ENCODE measurements at regions not wholly inside any gene's neighbourhood (a gene's known extent, or its start where the extent isn't known, plus 50 kb on each side); places are given as distances from the start of the nearest gene placed in this dataset.
"Not testable (repeated sequence)": the region's sequence is repeated elsewhere in the genome, so short reads cannot be mapped to it uniquely, and the experiment has no call there.

DNA sequence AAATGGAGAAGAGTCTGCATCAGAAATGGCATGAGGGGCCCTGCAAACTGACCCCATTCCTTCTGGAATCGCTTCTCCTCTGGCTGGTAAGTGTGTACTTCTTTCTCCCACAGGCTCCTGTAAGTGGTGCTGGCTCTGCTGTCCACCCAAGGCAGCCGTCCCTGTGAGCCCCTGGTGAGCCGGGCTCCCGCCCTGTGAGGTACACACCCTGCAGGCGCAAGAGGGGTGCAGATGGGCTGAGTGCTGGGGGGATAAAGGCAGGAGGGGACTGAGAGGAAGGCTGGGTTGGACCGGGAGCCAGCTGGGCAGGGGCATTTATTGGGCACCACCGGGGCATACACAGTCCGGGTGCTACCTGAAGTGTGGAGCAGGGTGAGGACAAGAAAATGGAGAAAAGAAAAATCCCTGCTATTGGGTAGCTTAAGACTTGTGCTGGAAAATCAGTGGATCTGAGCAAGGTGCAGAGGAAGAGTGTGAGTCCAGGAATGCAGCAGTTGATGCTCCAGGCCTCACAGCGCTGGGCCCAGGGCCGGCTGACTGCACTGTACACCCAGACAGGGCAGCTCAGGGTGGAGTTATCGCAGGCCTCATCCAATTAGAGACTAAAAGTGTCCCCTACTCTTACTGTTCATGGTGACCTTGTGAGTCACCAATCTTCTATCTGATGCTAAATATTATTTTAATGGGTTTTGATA, 455.1 kb upstream of the B3GAT1 start:
- H3K36me3 Mint-ChIP-seq, result no peaks in the 10 kb centered on the region
- peaks cover 4% of the 10 kb centered on the region for H3K4me1 Mint-ChIP-seq
- H3K27me3 Mint-ChIP-seq, result peaks cover 3% of the 10 kb centered on the region
- no peak overlapping the region for H3K4me3 Mint-ChIP-seq
- no peaks in the 10 kb centered on the region for H3K9me3 Mint-ChIP-seq
- no peak overlapping the region for H3K27ac Mint-ChIP-seq

DNA sequence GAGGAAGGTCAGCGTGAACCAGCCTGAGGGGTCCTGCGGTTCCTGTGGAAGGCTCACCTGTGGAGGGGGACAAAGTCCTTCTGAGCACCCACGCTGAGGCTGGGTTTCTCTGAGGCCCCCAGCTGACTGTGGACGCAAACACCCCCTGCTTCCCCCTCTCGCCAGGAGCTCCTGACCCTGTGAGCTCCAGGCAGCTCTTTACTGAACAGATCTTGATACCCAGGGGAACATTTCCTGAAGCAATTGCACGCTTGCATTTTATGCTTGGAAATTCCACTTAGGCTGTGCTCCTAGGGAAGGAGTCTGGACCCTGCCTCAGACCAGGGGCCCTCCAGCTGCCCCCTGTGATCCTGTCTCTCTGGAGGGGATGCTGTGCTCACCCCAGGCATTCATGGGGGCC, 454.2 kb upstream of the B3GAT1 start:
- peaks cover 3% of the 10 kb centered on the region for H3K27me3 Mint-ChIP-seq
- no peaks in the 10 kb centered on the region for H3K9me3 Mint-ChIP-seq
- H3K4me3 Mint-ChIP-seq, result no peak overlapping the region
- H3K4me1 Mint-ChIP-seq, result peaks cover 4% of the 10 kb centered on the region
- no peaks in the 10 kb centered on the region for H3K36me3 Mint-ChIP-seq
- no peak overlapping the region for H3K27ac Mint-ChIP-seq

DNA sequence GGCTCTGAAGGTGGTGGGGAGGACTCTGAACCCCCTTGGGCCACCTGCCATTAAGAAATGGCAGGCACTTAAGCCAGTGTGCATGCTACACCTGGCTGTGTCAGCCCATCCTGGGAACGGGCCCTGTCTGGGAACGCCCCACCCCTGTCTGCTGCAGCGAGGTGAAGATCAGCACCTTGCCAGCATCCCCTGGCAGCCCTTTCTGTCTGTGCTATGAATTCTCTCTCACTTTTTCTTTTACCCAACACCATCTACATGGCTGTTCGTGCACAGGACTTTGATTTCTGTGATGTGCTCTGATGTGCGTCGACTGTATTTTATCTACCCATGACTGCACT, 452.9 kb upstream of the B3GAT1 start:
- Mint-ChIP-seq H3K4me3 (no peak overlapping the region), H3K36me3 (no peaks in the 10 kb centered on the region), H3K27me3 (peaks cover 3% of the 10 kb centered on the region), H3K4me1 (peaks cover 4% of the 10 kb centered on the region), H3K27ac (no peak overlapping the region), H3K9me3 (no peaks in the 10 kb centered on the region)

DNA sequence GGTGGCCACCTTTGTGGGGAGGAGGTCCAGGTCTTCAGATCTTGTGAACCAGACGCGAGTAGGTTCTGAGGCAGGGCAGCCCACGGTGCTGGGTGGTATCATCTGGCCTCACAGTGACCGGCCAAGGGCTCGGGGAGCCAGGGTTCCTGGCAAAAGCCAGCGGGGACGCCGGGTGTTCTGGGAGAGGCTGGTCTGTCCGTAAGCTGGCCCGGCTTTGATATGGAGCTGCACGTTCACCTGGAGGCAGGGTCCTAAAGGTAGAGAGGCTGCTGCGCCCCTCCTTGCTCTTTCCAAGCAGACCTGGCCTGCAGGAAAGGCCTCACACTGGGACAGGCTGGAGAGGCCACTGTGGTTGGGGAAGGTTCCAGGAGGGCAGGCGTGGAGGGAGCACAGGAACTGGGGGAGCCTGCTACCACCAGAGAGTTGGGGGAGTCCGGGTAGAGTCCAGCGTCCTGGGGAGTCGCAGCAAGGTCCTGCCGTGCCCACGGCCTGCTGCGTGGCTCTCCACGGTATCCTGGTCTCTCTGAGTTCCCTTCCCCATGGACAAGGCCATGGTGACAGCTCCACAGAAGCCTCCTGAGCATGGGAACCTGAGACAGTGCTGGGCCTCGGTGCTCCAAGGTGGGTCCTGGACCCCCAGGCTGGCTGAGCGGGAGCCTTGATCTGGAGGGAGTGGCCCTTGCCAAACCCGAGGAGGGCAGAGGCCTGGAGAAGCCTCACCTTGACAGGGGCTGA, 452.4 kb upstream of the B3GAT1 start:
- H3K36me3 Mint-ChIP-seq, result no peaks in the 10 kb centered on the region
- H3K9me3 Mint-ChIP-seq, result no peaks in the 10 kb centered on the region
- H3K27me3 Mint-ChIP-seq, result peaks cover 3% of the 10 kb centered on the region
- H3K4me1 Mint-ChIP-seq, result peaks cover 4% of the 10 kb centered on the region
- no peak overlapping the region for H3K27ac Mint-ChIP-seq
- H3K4me3 Mint-ChIP-seq, result no peak overlapping the region

DNA sequence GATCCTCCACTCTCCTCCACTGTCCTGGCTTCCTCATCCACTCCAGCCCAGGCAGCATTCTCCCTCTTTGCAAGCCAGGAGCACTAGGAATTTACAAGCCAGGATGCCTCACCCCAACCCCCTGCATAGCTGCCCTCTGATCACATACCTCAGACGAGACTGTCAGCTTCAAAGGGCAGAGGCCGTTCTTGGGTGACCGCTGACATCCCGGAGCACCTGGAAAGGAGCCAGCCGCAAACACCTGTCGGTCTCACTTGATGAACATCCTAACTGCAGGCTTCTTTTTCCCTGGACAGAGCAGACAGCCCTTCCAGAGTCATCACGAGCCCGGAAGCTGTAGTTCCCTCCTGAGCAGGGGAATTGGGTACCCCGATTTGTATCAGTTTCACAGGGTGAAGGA, 451.3 kb upstream of the B3GAT1 start:
- Mint-ChIP-seq H3K9me3 (no peaks in the 10 kb centered on the region), H3K4me1 (peaks cover 4% of the 10 kb centered on the region), H3K36me3 (no peaks in the 10 kb centered on the region), H3K27ac (no peak overlapping the region), H3K4me3 (no peak overlapping the region), H3K27me3 (peaks cover 3% of the 10 kb centered on the region)

DNA sequence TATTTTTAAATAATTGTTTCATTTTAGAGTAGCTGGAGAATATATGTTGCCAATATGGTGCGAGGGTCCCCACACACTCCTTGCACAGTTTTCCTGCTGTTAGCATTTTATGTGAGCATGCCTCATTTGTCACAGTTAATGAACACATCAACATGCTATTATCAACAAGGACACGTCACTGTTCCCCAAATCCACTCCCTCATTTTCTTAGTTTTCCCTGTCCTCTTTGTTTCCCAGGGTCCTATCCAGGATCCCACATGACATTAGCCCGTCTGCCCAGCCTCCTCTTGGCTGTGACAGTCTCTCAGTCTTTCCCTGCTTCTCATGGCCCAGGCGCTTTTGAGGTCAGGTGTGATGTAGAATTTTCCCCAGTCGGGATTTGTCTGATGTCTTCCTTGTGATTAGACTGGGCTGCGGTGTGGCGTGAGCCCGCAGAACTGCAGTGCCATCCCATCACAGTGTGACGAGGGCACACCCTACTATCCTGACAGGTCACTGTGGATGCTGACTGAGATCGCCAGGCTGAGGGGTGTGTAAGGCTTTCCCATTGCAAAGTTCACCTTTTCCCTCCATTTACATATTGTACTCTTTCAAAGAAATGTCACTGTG, 450.6 kb upstream of the B3GAT1 start:
- Mint-ChIP-seq H3K9me3 (no peaks in the 10 kb centered on the region), H3K4me1 (no peaks in the 10 kb centered on the region), H3K27ac (no peak overlapping the region), H3K36me3 (no peaks in the 10 kb centered on the region), H3K4me3 (no peak overlapping the region), H3K27me3 (no peaks in the 10 kb centered on the region)

DNA sequence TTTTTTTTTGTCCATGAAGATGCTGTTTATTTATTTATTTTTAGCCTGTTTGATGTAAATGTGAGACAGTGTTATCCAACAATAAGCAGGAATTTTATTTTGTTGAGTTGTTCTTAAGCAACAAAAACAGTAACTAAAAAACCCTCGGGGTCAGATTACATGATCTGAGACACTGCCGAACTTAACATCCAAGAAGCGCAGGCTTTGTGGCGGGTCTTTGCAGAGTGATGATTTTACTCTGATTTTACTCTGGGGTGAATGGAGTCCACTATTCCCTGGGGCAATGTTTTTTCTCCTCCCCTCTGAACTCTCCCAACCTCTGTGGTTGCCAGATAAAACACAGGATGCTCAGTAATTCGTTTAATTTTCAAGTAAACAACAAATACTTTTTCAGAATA, 450.1 kb upstream of the B3GAT1 start:
- Mint-ChIP-seq H3K4me3 (no peak overlapping the region), H3K4me1 (no peaks in the 10 kb centered on the region), H3K9me3 (no peaks in the 10 kb centered on the region), H3K27ac (no peak overlapping the region), H3K36me3 (no peaks in the 10 kb centered on the region), H3K27me3 (no peaks in the 10 kb centered on the region)

DNA sequence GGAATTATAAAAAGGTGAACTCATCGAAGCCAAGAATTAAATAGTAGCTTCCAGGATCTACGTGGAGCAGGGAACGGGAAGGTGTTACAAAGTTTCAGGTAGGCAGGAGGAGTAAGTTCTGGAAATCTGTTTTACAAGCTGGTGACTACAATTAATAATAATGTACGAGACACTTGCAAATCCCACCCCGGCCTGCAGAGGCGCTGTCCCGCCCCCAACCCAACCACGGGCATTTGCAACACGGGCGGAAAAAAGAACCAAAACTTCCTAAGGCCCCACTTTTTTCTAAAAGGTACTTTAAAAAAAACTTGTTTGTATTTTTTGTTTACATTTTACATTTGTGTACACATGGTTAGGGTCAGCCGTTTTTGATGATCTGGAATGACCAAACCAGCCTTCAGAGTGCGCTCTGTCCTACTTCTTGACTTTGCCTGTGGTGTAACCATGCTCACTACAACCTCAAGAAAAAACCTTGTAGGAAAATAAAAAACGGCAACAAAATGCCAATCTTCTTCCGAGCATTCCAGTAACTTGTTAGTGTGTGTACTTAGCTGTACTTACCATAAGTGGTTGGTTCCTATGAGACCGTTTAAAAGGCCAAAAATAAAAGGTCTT, 449.6 kb upstream of the B3GAT1 start:
- Mint-ChIP-seq H3K9me3 (no peaks in the 10 kb centered on the region), H3K27me3 (no peaks in the 10 kb centered on the region), H3K4me3 (no peak overlapping the region), H3K27ac (no peak overlapping the region), H3K4me1 (no peaks in the 10 kb centered on the region), H3K36me3 (no peaks in the 10 kb centered on the region)

DNA sequence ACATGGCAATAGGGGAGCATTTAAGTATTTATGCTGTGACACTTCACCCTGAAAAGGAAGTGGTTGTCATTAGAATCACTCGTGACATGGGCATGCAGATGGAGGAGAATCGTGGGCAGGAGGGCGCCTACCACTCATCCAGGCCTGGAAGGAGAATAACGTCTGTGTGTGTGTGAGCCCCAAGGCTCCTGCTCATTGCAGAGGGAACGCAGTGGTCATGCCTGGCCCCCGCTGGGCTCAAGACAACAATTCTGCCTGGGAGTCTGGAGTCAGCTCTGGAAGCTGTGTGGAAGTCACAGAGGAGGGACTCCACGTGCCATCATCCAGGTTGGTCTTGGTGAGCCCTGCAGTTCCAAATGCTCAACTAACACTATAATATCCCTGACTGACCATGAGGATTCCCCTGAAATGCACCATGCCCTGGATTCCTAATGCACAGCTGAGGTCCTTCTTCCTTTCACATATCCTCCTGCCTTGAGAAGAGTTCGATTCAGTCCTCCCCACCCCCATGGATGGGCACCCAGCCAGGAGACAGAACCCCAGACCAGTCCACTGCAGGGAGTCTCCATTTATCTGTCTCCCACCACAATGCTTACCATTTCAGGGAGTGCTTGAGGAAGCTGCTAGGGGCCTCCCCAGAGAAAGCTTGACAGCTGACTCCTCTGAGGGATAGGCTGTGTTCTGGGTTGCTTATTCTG, 446.9 kb upstream of the B3GAT1 start:
- no peak overlapping the region for H3K27ac Mint-ChIP-seq
- no peak overlapping the region for H3K4me3 Mint-ChIP-seq
- peaks cover 3% of the 10 kb centered on the region for H3K27me3 Mint-ChIP-seq
- no peaks in the 10 kb centered on the region for H3K9me3 Mint-ChIP-seq
- no peaks in the 10 kb centered on the region for H3K36me3 Mint-ChIP-seq
- no peaks in the 10 kb centered on the region for H3K4me1 Mint-ChIP-seq

DNA sequence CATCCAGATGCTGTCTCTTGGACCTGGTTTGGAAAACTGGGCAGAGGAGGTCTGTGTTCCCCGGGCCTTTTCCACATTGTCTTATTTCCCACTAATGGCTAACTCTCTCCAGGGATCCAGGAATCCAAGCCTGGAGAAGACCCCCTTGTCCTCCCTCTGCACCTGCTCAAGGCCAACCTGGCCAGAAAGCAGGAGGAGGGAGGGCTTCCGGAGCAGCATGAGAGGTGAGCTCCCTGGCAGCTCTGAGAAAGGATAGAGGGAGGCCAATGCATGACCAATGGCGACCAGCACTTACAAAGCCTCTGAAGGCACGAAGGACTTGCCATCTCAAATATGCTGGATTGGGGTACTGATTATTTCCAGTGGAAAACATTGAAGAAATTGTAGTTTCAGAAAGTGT, 445.0 kb upstream of the B3GAT1 start:
- H3K9me3 Mint-ChIP-seq, result no peaks in the 10 kb centered on the region
- H3K27ac Mint-ChIP-seq, result no peak overlapping the region
- H3K36me3 Mint-ChIP-seq, result no peaks in the 10 kb centered on the region
- H3K27me3 Mint-ChIP-seq, result peaks cover 4% of the 10 kb centered on the region
- H3K4me3 Mint-ChIP-seq, result no peak overlapping the region
- no peaks in the 10 kb centered on the region for H3K4me1 Mint-ChIP-seq

DNA sequence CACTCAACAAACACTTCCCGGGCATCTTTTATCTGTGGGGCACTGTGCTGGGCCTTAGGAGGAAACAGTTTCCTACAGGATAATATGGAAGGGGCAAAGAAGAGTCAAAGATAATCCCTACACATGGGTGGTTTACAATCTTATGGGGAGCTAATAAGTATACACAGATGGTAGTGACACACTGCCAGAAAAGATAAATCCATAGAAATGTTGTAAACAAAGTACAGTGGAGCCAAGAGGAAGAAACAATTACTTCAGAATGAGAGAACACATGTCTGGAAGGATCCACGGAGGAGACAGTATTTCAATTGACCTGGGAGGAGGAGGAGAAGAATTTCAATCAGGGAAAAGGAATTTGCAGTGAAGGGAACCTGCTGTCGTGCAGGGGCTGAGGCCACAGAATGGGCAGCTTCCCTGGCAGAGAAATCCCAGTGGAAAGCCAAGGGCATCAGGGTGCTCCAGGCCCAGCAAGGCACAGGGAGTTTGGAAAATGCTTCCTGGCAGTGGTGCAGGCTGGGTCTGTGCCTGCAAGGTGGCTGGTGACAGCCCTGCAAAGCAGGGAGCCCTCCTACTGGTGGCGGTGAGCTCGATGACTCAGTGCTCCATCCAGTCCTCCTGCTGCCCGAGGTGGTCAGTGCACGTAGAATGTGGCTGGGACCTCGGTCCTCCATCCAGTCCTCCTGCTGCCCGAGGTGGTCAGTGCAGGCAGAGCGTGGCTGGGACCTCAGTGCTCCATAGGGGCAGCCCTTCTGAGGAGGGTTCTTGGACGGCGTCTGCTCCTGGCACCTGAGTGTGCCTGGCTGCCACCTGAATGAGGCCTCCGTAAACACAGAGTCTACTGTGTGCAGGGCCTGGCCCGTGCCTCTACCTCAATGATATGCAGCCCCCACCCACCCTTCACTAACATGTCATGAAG, 444.3 kb upstream of the B3GAT1 start:
- Mint-ChIP-seq H3K4me1 (no peaks in the 10 kb centered on the region), H3K4me3 (no peak overlapping the region), H3K27ac (no peak overlapping the region), H3K27me3 (peaks cover 4% of the 10 kb centered on the region), H3K36me3 (no peaks in the 10 kb centered on the region), H3K9me3 (no peaks in the 10 kb centered on the region)

DNA sequence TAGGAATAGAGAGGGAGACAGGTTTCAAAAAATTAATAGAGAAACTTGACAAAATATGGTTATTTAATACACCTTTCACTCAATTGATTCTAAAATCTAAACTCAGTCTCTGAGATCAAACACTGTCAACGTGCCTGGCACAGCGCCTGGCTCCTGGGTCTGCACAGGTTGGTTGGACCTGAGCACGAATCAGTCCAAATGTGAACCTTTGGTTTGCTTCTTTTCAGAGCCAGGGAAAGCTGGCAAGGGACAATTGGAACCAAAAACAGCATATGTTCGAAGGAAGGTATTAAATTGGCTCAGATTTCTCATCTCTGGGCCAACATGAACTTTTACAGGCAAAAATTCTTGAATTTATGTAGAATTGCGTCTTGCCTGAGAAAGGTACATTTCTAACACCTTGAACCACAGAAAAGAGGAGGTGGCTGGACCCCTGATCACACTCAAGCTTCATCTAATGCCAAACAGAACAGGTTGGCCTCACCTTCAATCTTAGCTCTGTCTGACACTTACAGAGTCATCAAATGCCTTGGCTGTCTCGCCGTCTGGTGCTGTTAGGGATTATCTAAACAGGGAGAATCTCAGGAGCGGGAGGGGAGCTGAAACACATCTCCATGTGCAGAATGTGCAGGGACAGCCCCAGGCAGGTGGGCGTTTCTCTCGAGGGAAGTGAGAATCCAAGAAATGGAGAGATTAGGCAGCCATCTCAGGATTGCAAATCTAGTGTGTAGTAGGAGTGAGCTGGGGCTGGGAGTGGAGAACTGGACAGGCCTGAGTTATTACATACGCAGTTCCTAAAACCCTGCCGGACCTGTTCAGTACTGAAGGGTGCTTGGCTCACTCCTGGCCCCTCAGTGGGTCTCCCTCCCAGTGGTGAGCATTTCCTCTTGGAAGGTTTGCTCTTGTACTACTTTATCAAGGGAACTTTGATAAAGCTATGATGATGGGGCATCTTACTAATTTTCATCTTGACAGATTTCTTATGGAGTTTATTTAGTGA, 442.2 kb upstream of the B3GAT1 start:
- H3K4me1 Mint-ChIP-seq, result no peaks in the 10 kb centered on the region
- H3K27ac Mint-ChIP-seq, result no peak overlapping the region
- H3K27me3 Mint-ChIP-seq, result peaks cover 4% of the 10 kb centered on the region
- H3K36me3 Mint-ChIP-seq, result no peaks in the 10 kb centered on the region
- no peak overlapping the region for H3K4me3 Mint-ChIP-seq
- H3K9me3 Mint-ChIP-seq, result no peaks in the 10 kb centered on the region

DNA sequence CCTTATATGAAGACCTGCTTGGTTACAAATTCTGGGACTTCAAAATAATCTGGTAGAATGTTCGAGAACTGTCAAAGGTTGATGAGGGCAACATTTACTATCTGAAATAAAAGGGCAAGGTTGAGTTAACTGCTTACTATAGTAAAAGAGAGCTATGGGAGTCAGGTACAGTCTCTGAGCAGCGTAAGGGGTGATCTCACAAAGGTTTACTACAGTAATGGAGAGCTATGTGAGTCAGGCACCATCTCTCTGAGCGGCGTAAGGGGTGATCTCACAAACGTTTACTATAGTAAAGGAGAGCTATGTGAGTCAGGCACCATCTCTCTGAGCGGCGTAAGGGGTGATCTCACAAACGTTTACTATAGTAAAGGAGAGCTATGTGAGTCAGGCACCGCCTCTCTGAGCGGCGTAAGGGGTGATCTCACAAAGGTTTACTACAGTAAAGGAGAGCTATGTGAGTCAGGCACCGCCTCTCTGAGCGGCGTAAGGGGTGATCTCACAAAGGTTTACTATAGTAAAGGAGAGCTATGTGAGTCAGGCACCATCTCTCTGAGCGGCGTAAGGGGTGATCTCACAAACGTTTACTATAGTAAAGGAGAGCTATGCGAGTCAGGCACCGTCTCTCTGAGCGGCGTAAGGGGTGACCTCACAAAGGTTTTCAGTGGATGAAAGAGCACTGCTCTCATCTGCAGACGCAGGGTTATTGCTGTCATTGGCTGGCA, 439.6 kb upstream of the B3GAT1 start:
- H3K27me3 Mint-ChIP-seq, H3K36me3 Mint-ChIP-seq, H3K4me3 Mint-ChIP-seq, H3K9me3 Mint-ChIP-seq, H3K27ac Mint-ChIP-seq, H3K4me1 Mint-ChIP-seq: not testable (repeated sequence)
